HCT116 (cell line): ENCODE measurements at regions not wholly inside any gene's neighbourhood (a gene's known extent, or its start where the extent isn't known, plus 50 kb on each side); places are given as distances from the start of the nearest gene placed in this dataset.

Experiments used
- ATAC-seq: fragments of 200-7000 bp; cut with Tn5 transposase; 2 replicates; pipeline ENCODE4 v1.9.1; 2020; ENCODE audit warnings: mild to moderate bottlenecking, moderate library complexity
- BruUV-seq: library from RNA; stranded (reverse); fragments of 400-500 nt; replicated peaks from 2 replicates; lab custom pipeline; 2021; lab: Mats Ljungman, UMichigan
- CTCF ChIA-PET: fragments of 300-600 bp; sonication (Branson Sonifier 250); formaldehyde crosslinking; loops from one replicate; lab custom pipeline; 2021; ENCODE audit warnings: antibody characterized with exemption; lab: Charles Lee
- POLR2A ChIA-PET: fragments of 300-600, 350-600 bp; sonication (Branson Sonifier 250); formaldehyde crosslinking; loops from one replicate; lab custom pipeline; 2021; ENCODE audit warnings: antibody characterized with exemption; lab: Charles Lee
- RAD21 ChIA-PET, 2 experiments: fragments of 300-600 bp; sonication (Branson Sonifier 250); formaldehyde crosslinking; loops; one replicate each; lab custom pipeline; 2023; ENCODE audit warnings: low total read pairs in 2 of 2; ENCODE audit not compliant: uncharacterized antibody in 2 of 2, unreplicated experiment in 2 of 2, low non-redundant PET in 1 of 2; lab: Charles Lee
- DNase-seq: peaks from one replicate; pipeline ENCODE4 v3.0.0-alpha.2; 2010; ENCODE audit warnings: low read depth, low spot score
- H2AFZ ChIP-seq: fragments of 200-600 bp; shearing (Covaris generic), sonication (generic); 2 replicates; pipeline ENCODE4 v1.6.1; 2017; ENCODE audit warnings: low read depth, mixed run types, mixed read lengths, antibody characterized with exemption, low read length; ENCODE audit not compliant: poor library complexity, severe bottlenecking
- H3K27ac ChIP-seq: 2 replicates; pipeline ENCODE4 v1.5.1; 2012; ENCODE audit warnings: low read depth, low read length
- H3K27me3 ChIP-seq: fragments of 200-600 bp; sonication (generic); 2 replicates; pipeline ENCODE4 v1.6.1; 2016; ENCODE audit warnings: mixed run types, low read length, mixed read lengths; ENCODE audit not compliant: insufficient read depth
- H3K36me3 ChIP-seq, 2 experiments: fragments of 200-500 bp in 1 of 2; fragments of 200-600 bp in 1 of 2; sonication (Bioruptor generic) in 1 of 2; sonication (generic) in 1 of 2; 2 replicates each; pipeline versions ENCODE4 v1.5.1 to v1.6.1; 2014 to 2016; ENCODE audit warnings: low read length in 2 of 2, inconsistent platforms in 1 of 2, mixed read lengths in 1 of 2, mixed run types in 1 of 2; ENCODE audit not compliant: insufficient read depth in 2 of 2, control insufficient read depth in 1 of 2
- H3K4me1 ChIP-seq, 2 experiments: fragments of 200-600 bp in 1 of 2; sonication (generic) in 1 of 2; 2 replicates each; pipeline versions ENCODE4 v1.5.1 to v1.6.1; 2012 to 2017; ENCODE audit warnings: low read length in 2 of 2, inconsistent platforms in 1 of 2, mild to moderate bottlenecking in 1 of 2, mixed read lengths in 1 of 2, mixed run types in 1 of 2, moderate library complexity in 1 of 2; ENCODE audit not compliant: insufficient read depth in 2 of 2, control insufficient read depth in 1 of 2
- H3K4me2 ChIP-seq: fragments of 200-600 bp; sonication (generic); 2 replicates; pipeline ENCODE4 v1.6.1; 2017; ENCODE audit warnings: mixed run types, low read length, mixed read lengths
- H3K4me3 ChIP-seq, 2 experiments: fragments of 200-600 bp in 1 of 2; sonication (generic) in 1 of 2; replicated peaks in 1 of 2; 2 replicates each; pipeline ENCODE4 v1.5.1; 2011 to 2016; ENCODE audit warnings: low read length in 2 of 2, control low read depth in 1 of 2, low read depth in 1 of 2, mild to moderate bottlenecking in 1 of 2, mixed read lengths in 1 of 2, mixed run types in 1 of 2
- H3K79me2 ChIP-seq: fragments of 200-600 bp; sonication (generic); 2 replicates; pipeline ENCODE4 v1.6.1; 2017; ENCODE audit warnings: mild to moderate bottlenecking, mixed run types, low read length, moderate library complexity, mixed read lengths; ENCODE audit not compliant: insufficient read depth
- H3K9ac ChIP-seq: fragments of 200-600 bp; sonication (generic); 2 replicates; pipeline ENCODE4 v1.6.1; 2016; ENCODE audit warnings: low read length, mixed read lengths
- H3K9me2 ChIP-seq: fragments of 200-600 bp; sonication (generic), shearing (Covaris generic); 2 replicates; pipeline ENCODE4 v1.6.1; 2017; ENCODE audit warnings: mixed run types, mild to moderate bottlenecking, moderate library complexity; ENCODE audit not compliant: insufficient read depth
- H3K9me3 ChIP-seq, 2 experiments: fragments of 200-500 bp in 1 of 2; fragments of 200-600 bp in 1 of 2; sonication (Bioruptor generic) in 1 of 2; sonication (generic) in 1 of 2; 2 replicates each; pipeline ENCODE4 v1.6.1; 2014 to 2017; ENCODE audit warnings: low read length in 2 of 2, mixed read lengths in 2 of 2, inconsistent platforms in 1 of 2, low read depth in 1 of 2, mild to moderate bottlenecking in 1 of 2, mixed run types in 1 of 2, moderate library complexity in 1 of 2; ENCODE audit not compliant: control insufficient read depth in 1 of 2, insufficient read depth in 1 of 2
- H4K20me1 ChIP-seq: fragments of 200-600 bp; sonication (generic), shearing (Covaris generic); 2 replicates; pipeline ENCODE4 v1.6.1; 2017; ENCODE audit warnings: mixed run types, mild to moderate bottlenecking, moderate library complexity; ENCODE audit not compliant: insufficient read depth
- CTCF ChIP-seq, 3 experiments: fragments of 200-600 bp in 1 of 3; sonication (generic) in 1 of 3; IDR thresholded peaks in 2 of 3; conservative IDR thresholded peaks in 1 of 3; 2 replicates each; pipeline ENCODE4 v1.5.1; 2012 to 2017; ENCODE audit warnings: low read depth in 2 of 3, low read length in 2 of 3, antibody characterized with exemption in 1 of 3, borderline replicate concordance in 1 of 3, control low read depth in 1 of 3, mild to moderate bottlenecking in 1 of 3, mixed read lengths in 1 of 3, mixed run types in 1 of 3, moderate library complexity in 1 of 3; ENCODE audit not compliant: insufficient read depth in 1 of 3
- EGR1 ChIP-seq: IDR thresholded peaks from 2 replicates; pipeline ENCODE4 v1.6.1; 2012; ENCODE audit warnings: low read depth
- ELF1 ChIP-seq: IDR thresholded peaks from 2 replicates; pipeline ENCODE4 v1.6.1; 2012; ENCODE audit warnings: low read depth, borderline replicate concordance
- FOSL1 ChIP-seq: IDR thresholded peaks from 2 replicates; pipeline ENCODE4 v1.6.1; 2012; ENCODE audit warnings: low read depth
- JUND ChIP-seq: IDR thresholded peaks from 2 replicates; pipeline ENCODE4 v1.6.1; 2012
- MAX ChIP-seq: IDR thresholded peaks from 2 replicates; pipeline ENCODE4 v1.6.1; 2012
- POLR2A ChIP-seq: IDR thresholded peaks from 2 replicates; pipeline ENCODE4 v1.7.0; 2011; ENCODE audit warnings: borderline replicate concordance; ENCODE audit not compliant: insufficient read depth, insufficient read length; ENCODE audit errors: extremely low read depth
- RAD21 ChIP-seq: IDR thresholded peaks from 2 replicates; pipeline ENCODE4 v1.6.1; 2012; ENCODE audit warnings: low read depth, mild to moderate bottlenecking
- REST ChIP-seq: IDR thresholded peaks from 2 replicates; pipeline ENCODE4 v1.6.1; 2012; ENCODE audit warnings: low read depth
- SIN3A ChIP-seq: IDR thresholded peaks from 2 replicates; pipeline ENCODE4 v1.6.1; 2012; ENCODE audit warnings: low read depth
- SP1 ChIP-seq: IDR thresholded peaks from 2 replicates; pipeline ENCODE4 v1.6.1; 2012; ENCODE audit warnings: low read depth
- YY1 ChIP-seq: IDR thresholded peaks from 2 replicates; pipeline ENCODE4 v1.6.1; 2011; ENCODE audit warnings: low read length, low read depth, moderate library complexity, mild to moderate bottlenecking; ENCODE audit not compliant: insufficient replicate concordance; ENCODE audit errors: extremely low read depth
- ZFX ChIP-seq: fragments of 450-650 bp; IDR thresholded peaks from 2 replicates; pipeline ENCODE4 v1.6.1; 2017
- intact Hi-C: fragments of 100-400 bp; cut with micrococcal nuclease; formaldehyde crosslinking; loops from 2 replicates; pipeline ENCODE4 v1.10.0; 2022
- TF ChIP-seq, protein P1 (sequence below): IDR thresholded peaks from 2 replicates; pipeline ENCODE4 v1.6.1; 2012
- TF ChIP-seq, protein P2 (sequence below): IDR thresholded peaks from 2 replicates; pipeline ENCODE4 v1.6.1; 2011; ENCODE audit warnings: mild to moderate bottlenecking, low read length, moderate library complexity; ENCODE audit not compliant: insufficient replicate concordance; ENCODE audit errors: extremely low read depth

DNA sequence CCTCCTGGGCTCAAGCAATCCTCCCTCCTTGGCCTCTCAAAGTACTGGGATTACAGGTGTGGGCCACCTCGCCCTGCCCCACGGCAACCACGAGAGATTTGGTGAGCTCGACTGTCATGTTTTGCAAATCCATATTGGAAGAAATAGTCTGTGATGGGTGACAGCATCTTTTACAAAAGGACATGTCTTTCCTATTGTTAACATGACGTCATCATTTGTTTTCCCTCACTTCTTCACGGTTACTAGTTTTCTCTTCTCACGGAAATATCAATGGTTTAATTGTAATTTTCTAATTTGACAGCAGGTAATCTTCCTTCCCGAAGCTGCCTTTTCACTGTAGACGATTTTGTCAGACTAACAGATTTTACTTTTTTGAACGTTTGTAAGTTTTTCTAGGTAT, 110.8 kb upstream of the GREM2 start:
- DNase-seq (no peak), ATAC-seq (no peak)
- Histone ChIP-seq H3K27ac (no peak overlapping the region), H3K4me3 (no peak overlapping the region), H3K9ac (no peak overlapping the region), H2AFZ (no peak overlapping the region), H3K36me3 (no peaks in the 10 kb centered on the region), H3K79me2 (no peaks in the 10 kb centered on the region), H3K4me1 (no peaks in the 10 kb centered on the region), H3K27me3 (no peaks in the 10 kb centered on the region), H3K9me3 (peaks cover 5 to 9% of the 10 kb centered on the region in 2 experiments; a peak in 2 of 4 replicates), H3K9me2 (no peaks in the 10 kb centered on the region), H4K20me1 (no peaks in the 10 kb centered on the region), H3K4me2 (no peak overlapping the region)
- intact Hi-C loops = no loop called here
- TF ChIP-seq EGR1 (no peak), MAX (no peak), POLR2A (no peak), CTCF (IDR thresholded peaks at IDR 0.05 in 2 of 3, conservative IDR thresholded peaks at IDR 0.05 in 1 of 3; ENCODE audit: borderline replicate concordance in 1 of 3, insufficient read depth in 1 of 3, low read depth in 2 of 3, low read length in 2 of 3) (no peak), YY1 (no peak), REST (no peak), ZFX (no peak), SP1 (no peak), RAD21 (no peak), SIN3A (no peak), JUND (no peak), ELF1 (no peak), FOSL1 (no peak)
- TF ChIP-seq, protein P1, sequence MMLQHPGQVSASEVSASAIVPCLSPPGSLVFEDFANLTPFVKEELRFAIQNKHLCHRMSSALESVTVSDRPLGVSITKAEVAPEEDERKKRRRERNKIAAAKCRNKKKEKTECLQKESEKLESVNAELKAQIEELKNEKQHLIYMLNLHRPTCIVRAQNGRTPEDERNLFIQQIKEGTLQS = no peak
- TF ChIP-seq, protein P2, sequence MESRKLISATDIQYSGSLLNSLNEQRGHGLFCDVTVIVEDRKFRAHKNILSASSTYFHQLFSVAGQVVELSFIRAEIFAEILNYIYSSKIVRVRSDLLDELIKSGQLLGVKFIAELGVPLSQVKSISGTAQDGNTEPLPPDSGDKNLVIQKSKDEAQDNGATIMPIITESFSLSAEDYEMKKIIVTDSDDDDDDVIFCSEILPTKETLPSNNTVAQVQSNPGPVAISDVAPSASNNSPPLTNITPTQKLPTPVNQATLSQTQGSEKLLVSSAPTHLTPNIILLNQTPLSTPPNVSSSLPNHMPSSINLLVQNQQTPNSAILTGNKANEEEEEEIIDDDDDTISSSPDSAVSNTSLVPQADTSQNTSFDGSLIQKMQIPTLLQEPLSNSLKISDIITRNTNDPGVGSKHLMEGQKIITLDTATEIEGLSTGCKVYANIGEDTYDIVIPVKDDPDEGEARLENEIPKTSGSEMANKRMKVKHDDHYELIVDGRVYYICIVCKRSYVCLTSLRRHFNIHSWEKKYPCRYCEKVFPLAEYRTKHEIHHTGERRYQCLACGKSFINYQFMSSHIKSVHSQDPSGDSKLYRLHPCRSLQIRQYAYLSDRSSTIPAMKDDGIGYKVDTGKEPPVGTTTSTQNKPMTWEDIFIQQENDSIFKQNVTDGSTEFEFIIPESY = no peak
- no TSS peak for BruUV-seq
- RAD21 ChIA-PET = no interaction called here
- POLR2A ChIA-PET = no interaction called here
- CTCF ChIA-PET = no interaction called here
